H1 (cell line): ENCODE measurements at regions not wholly inside any gene's neighbourhood (a gene's known extent, or its start where the extent isn't known, plus 50 kb on each side); places are given as distances from the start of the nearest gene placed in this dataset.

Source experiments
- CTCF ChIA-PET: fragments of 300-600 bp; sonication (Branson Sonifier 250); formaldehyde crosslinking; loops from one replicate; lab custom pipeline; 2021; ENCODE audit not compliant: partially characterized antibody; lab: Charles Lee
- POLR2A ChIA-PET: fragments of 300-600 bp; sonication (Branson Sonifier 250); formaldehyde crosslinking; loops from one replicate; lab custom pipeline; 2021; ENCODE audit warnings: inconsistent platforms; ENCODE audit not compliant: partially characterized antibody; lab: Charles Lee
- DNase-seq, 2 experiments: peaks; one replicate each; pipeline versions ENCODE4 v3.0.0 to v3.0.0-alpha.2; 2010 to 2022; ENCODE audit warnings: low spot score in 2 of 2, low read depth in 1 of 2, mixed read lengths in 1 of 2
- FAIRE-seq: peaks from 2 replicates; lab custom pipeline; 2011; peaks lifted over from hg19 to GRCh38; lab: Jason Lieb, UNC
- H2AFZ ChIP-seq: 2 replicates; pipeline ENCODE4 v1.8.1; 2012; ENCODE audit warnings: low read length, inconsistent platforms
- H2AK5ac ChIP-seq: 2 replicates; pipeline ENCODE4 v1.6.1; 2013; ENCODE audit warnings: low read depth, low read length
- H2BK120ac ChIP-seq: replicated peaks from 2 replicates; pipeline ENCODE3; 2013; ENCODE audit warnings: low read depth, low read length, inconsistent platforms
- H2BK12ac ChIP-seq: 2 replicates; pipeline ENCODE4 v1.6.1; 2013; ENCODE audit warnings: low read depth, low read length
- H2BK15ac ChIP-seq: 2 replicates; pipeline ENCODE4 v1.6.1; 2013; ENCODE audit warnings: low read length
- H2BK20ac ChIP-seq: 2 replicates; pipeline ENCODE4 v1.6.1; 2013; ENCODE audit warnings: low read length
- H2BK5ac ChIP-seq: 2 replicates; pipeline ENCODE4 v1.6.1; 2013; ENCODE audit warnings: low read depth, low read length
- H3K14ac ChIP-seq: 2 replicates; pipeline ENCODE4 v1.6.1; 2013; ENCODE audit warnings: inconsistent platforms; ENCODE audit not compliant: insufficient read length
- H3K18ac ChIP-seq: 2 replicates; pipeline ENCODE4 v1.6.1; 2013; ENCODE audit warnings: low read length; ENCODE audit errors: extremely low read depth
- H3K23ac ChIP-seq: 2 replicates; pipeline ENCODE4 v1.6.1; 2013; ENCODE audit warnings: inconsistent platforms; ENCODE audit not compliant: insufficient read length
- H3K23me2 ChIP-seq: 2 replicates; pipeline ENCODE4 v1.6.1; 2013; ENCODE audit warnings: low read depth, low read length
- H3K27ac ChIP-seq: 2 replicates; pipeline ENCODE4 v1.6.1; 2011; ENCODE audit warnings: low read depth, low read length, inconsistent platforms
- H3K27me3 ChIP-seq, 4 experiments: replicated peaks in 1 of 4; 1 replicate in 1 of 4; 2 replicates in 3 of 4; pipeline versions ENCODE4 v1.6.1 to v1.8.1; 2011 to 2013; ENCODE audit warnings: low read length in 3 of 4, mild to moderate bottlenecking in 3 of 4, inconsistent platforms in 2 of 4, mixed read lengths in 2 of 4, moderate library complexity in 1 of 4; ENCODE audit not compliant: control insufficient read depth in 3 of 4, insufficient read depth in 3 of 4; ENCODE audit errors: extremely low read depth in 1 of 4
- H3K36me3 ChIP-seq, 4 experiments: 2 replicates each; pipeline versions ENCODE4 v1.6.1 to v1.8.1; 2011 to 2013; ENCODE audit warnings: mild to moderate bottlenecking in 4 of 4, low read length in 3 of 4, moderate library complexity in 2 of 4, control low read depth in 1 of 4, inconsistent platforms in 1 of 4; ENCODE audit not compliant: insufficient read depth in 4 of 4, control insufficient read depth in 2 of 4
- H3K4ac ChIP-seq: replicated peaks from 2 replicates; pipeline ENCODE3; 2013; ENCODE audit warnings: low read length, low read depth, mixed read lengths, inconsistent platforms; ENCODE audit not compliant: insufficient read length
- H3K4me1 ChIP-seq, 4 experiments: replicated peaks in 1 of 4; 1 replicate in 1 of 4; 2 replicates in 3 of 4; pipeline versions ENCODE4 v1.6.1 to v1.8.1; 2011 to 2013; ENCODE audit warnings: low read length in 3 of 4, inconsistent platforms in 2 of 4, mixed read lengths in 1 of 4; ENCODE audit not compliant: insufficient read depth in 4 of 4, control insufficient read depth in 3 of 4
- H3K4me2 ChIP-seq, 2 experiments: 2 replicates each; pipeline versions ENCODE4 v1.6.1 to v1.8.1; 2011 to 2013; ENCODE audit warnings: low read depth in 2 of 2, low read length in 2 of 2, control low read depth in 1 of 2, inconsistent platforms in 1 of 2, mild to moderate bottlenecking in 1 of 2; ENCODE audit not compliant: insufficient read depth in 1 of 2
- H3K4me3 ChIP-seq, 4 experiments: fragments of 200-600, 300-600 bp in 1 of 4; sonication (generic), shearing (Covaris generic), sonication (Bioruptor Twin) in 1 of 4; 2 replicates each; pipeline versions ENCODE4 v1.5.1 to v1.8.1; 2011 to 2016; ENCODE audit warnings: low read length in 4 of 4, low read depth in 3 of 4, control low read depth in 2 of 4, inconsistent platforms in 2 of 4, mild to moderate bottlenecking in 2 of 4, mixed read lengths in 1 of 4, moderate library complexity in 1 of 4; ENCODE audit not compliant: insufficient read depth in 2 of 4; ENCODE audit errors: extremely low read depth in 1 of 4
- H3K56ac ChIP-seq: replicated peaks from 2 replicates; pipeline ENCODE3; 2013; ENCODE audit warnings: low read depth, mild to moderate bottlenecking, mixed read lengths, low read length, inconsistent platforms; ENCODE audit not compliant: insufficient read length
- H3K79me1 ChIP-seq: 2 replicates; pipeline ENCODE4 v1.6.1; 2013; ENCODE audit warnings: low read depth, low read length, control low read depth
- H3K79me2 ChIP-seq, 2 experiments: 2 replicates each; pipeline versions ENCODE4 v1.6.1 to v1.8.1; 2012 to 2013; ENCODE audit warnings: low read length in 2 of 2, mild to moderate bottlenecking in 2 of 2, inconsistent platforms in 1 of 2; ENCODE audit not compliant: insufficient read depth in 2 of 2, control insufficient read depth in 1 of 2
- H3K9ac ChIP-seq, 4 experiments: replicated peaks in 1 of 4; 1 replicate in 1 of 4; 2 replicates in 3 of 4; pipeline versions ENCODE4 v1.6.1 to v1.8.1; 2011 to 2013; ENCODE audit warnings: low read depth in 3 of 4, low read length in 3 of 4, control low read depth in 2 of 4, mild to moderate bottlenecking in 2 of 4, moderate library complexity in 2 of 4, inconsistent platforms in 1 of 4; ENCODE audit errors: extremely low read depth in 1 of 4
- H3K9me3 ChIP-seq, 2 experiments: 2 replicates each; pipeline versions ENCODE4 v1.6.1 to v1.8.1; 2012 to 2013; ENCODE audit warnings: mild to moderate bottlenecking in 2 of 2, moderate library complexity in 2 of 2, control low read depth in 1 of 2, inconsistent platforms in 1 of 2, low read depth in 1 of 2, low read length in 1 of 2, mixed read lengths in 1 of 2; ENCODE audit not compliant: insufficient read depth in 2 of 2
- H4K20me1 ChIP-seq, 2 experiments: replicated peaks in 1 of 2; 2 replicates each; pipeline versions ENCODE3 to v1.8.1; 2011 to 2013; ENCODE audit warnings: inconsistent platforms in 2 of 2, low read length in 2 of 2, mild to moderate bottlenecking in 1 of 2; ENCODE audit not compliant: insufficient read depth in 2 of 2, control insufficient read depth in 1 of 2
- H4K5ac ChIP-seq: 2 replicates; pipeline ENCODE4 v1.6.1; 2013; ENCODE audit warnings: low read length, low read depth, mixed read lengths, inconsistent platforms; ENCODE audit not compliant: insufficient read length
- H4K8ac ChIP-seq: 2 replicates; pipeline ENCODE4 v1.8.0; 2013; ENCODE audit warnings: mild to moderate bottlenecking, moderate library complexity, low read length, inconsistent platforms; ENCODE audit not compliant: insufficient read depth; ENCODE audit errors: extremely low read depth
- H4K91ac ChIP-seq: replicated peaks from 2 replicates; pipeline ENCODE3; 2013; ENCODE audit warnings: low read length, mixed read lengths, inconsistent platforms; ENCODE audit not compliant: insufficient read length
- BRCA1 ChIP-seq: IDR thresholded peaks from 2 replicates; pipeline ENCODE4 v1.6.1; 2012; ENCODE audit warnings: low read depth, low read length, improper control_type of control experiment
- CHD1 ChIP-seq: IDR thresholded peaks from 2 replicates; pipeline ENCODE4 v1.6.1; 2012; ENCODE audit warnings: low read depth, low read length, improper control_type of control experiment
- CTCF ChIP-seq, 3 experiments: IDR thresholded peaks; 1 replicate in 2 of 3; 2 replicates in 1 of 3; pipeline versions ENCODE4 v1.5.1 to v1.6.1; 2011; ENCODE audit warnings: low read length in 3 of 3, mild to moderate bottlenecking in 3 of 3, inconsistent platforms in 2 of 3, low read depth in 1 of 3, moderate library complexity in 1 of 3; ENCODE audit not compliant: insufficient read depth in 1 of 3; ENCODE audit errors: control extremely low read depth in 1 of 3
- JUN ChIP-seq: IDR thresholded peaks from 2 replicates; pipeline ENCODE4 v1.6.1; 2011; ENCODE audit warnings: low read depth, mild to moderate bottlenecking, improper control_type of control experiment, low read length
- JUND ChIP-seq: IDR thresholded peaks from 2 replicates; pipeline ENCODE4 v1.6.1; 2011; ENCODE audit warnings: mild to moderate bottlenecking, improper control_type of control experiment, low read length
- MAFK ChIP-seq: IDR thresholded peaks from 2 replicates; pipeline ENCODE4 v1.6.1; 2012; ENCODE audit warnings: low read depth, mild to moderate bottlenecking, improper control_type of control experiment, low read length
- RFX5 ChIP-seq: IDR thresholded peaks from 2 replicates; pipeline ENCODE4 v1.6.1; 2011; ENCODE audit warnings: low read depth, low read length, improper control_type of control experiment, borderline replicate concordance
- RNF2 ChIP-seq: fragments of 200-900, 300-1000 bp; sonication (generic); IDR thresholded peaks from 2 replicates; pipeline ENCODE4 v1.7.1; 2016; ENCODE audit warnings: borderline replicate concordance, low read depth, mild to moderate bottlenecking, antibody characterized with exemption, low read length; ENCODE audit not compliant: poor library complexity, severe bottlenecking; ENCODE audit errors: missing control alignments
- SP1 ChIP-seq: IDR thresholded peaks from 2 replicates; pipeline ENCODE4 v1.6.1; 2011; ENCODE audit warnings: low read depth, low read length
- TCF12 ChIP-seq: IDR thresholded peaks from 2 replicates; pipeline ENCODE4 v1.6.1; 2011; ENCODE audit warnings: low read depth, mild to moderate bottlenecking, low read length
- YY1 ChIP-seq: IDR thresholded peaks from 2 replicates; pipeline ENCODE4 v1.6.1; 2011; ENCODE audit warnings: low read depth, mild to moderate bottlenecking, low read length
- WGBS, 2 experiments: shearing (Covaris generic) in 1 of 2; methylation state at CpG; one replicate each; pipeline versions ENCODE4 v1.1.6 to v1.1.7; 2013 to 2015; ENCODE audit warnings: low lambda C conversion rate in 2 of 2, mixed read lengths in 2 of 2, inconsistent platforms in 1 of 2, low coverage in 1 of 2, missing lambda C conversion rate in 1 of 2; ENCODE audit not compliant: insufficient replicate concordance in 2 of 2, insufficient coverage in 1 of 2, insufficient read length in 1 of 2; ENCODE audit errors: extremely low coverage in 1 of 2, missing lambda C conversion rate in 1 of 2; 5-methylcytosine and 5-hydroxymethylcytosine counted together
- TF ChIP-seq, protein P1 (sequence below): IDR thresholded peaks from 2 replicates; pipeline ENCODE4 v1.6.1; 2011; ENCODE audit warnings: low read depth, mild to moderate bottlenecking, low read length; ENCODE audit not compliant: insufficient read depth

DNA sequence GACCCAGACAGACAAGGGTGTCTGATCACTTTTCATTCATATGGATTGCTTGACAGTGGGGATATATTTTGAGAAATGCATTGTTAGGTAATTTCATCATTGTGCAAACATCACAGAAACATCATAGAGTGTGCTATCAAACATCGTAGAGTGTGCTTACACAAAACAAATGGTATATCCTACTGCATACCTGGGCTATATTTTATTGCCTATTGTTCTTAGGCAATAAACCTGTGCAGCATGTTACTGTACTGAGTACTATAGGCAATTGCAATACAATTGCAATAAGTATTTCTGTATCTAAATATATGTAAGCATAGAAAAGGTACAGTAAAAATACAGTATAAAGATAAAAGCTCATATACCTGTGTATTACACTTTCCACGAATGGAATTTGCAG lies 319.1 kb downstream of the KIF20B start:
- Histone ChIP-seq H2BK20ac (no peak overlapping the region), H3K79me1 (no peaks in the 10 kb centered on the region), H2AFZ (no peak overlapping the region), H3K27ac (no peak overlapping the region), H3K4ac (no peak overlapping the region), H2BK12ac (no peak overlapping the region), H4K91ac (no peak overlapping the region), H3K23me2 (no peaks in the 10 kb centered on the region; the same call in 1 of the 2 replicates), H3K27me3 (no peaks in the 10 kb centered on the region), H2BK15ac (no peak overlapping the region), H4K20me1 (no peaks in the 10 kb centered on the region), H4K8ac (no peak overlapping the region), H3K14ac (no peak overlapping the region), H3K23ac (no peak overlapping the region), H2BK120ac (no peak overlapping the region), H3K4me1 (no peaks in the 10 kb centered on the region), H3K9me3 (no peaks in the 10 kb centered on the region), H3K36me3 (no peaks in the 10 kb centered on the region), H4K5ac (no peak overlapping the region), H2AK5ac (no peak overlapping the region), H3K56ac (no peak overlapping the region), H3K18ac (no peak overlapping the region), H3K79me2 (no peaks in the 10 kb centered on the region), H2BK5ac (no peak overlapping the region), H3K4me3 (no peak overlapping the region), H3K9ac (no peak overlapping the region), H3K4me2 (no peak overlapping the region)
- DNase-seq (no peak), FAIRE-seq (no peak)
- ChIA-PET POLR2A (no interaction called here), CTCF (interaction anchor here (0.9 kb wide), 3 partner anchors 10 to 14 kb away, joined by 3 read pairs; no protein-coding TSS in a partner anchor)
- 82% methylated on average over 2 of the region's 2 CpGs; no CpG with 5 or more reads in 1 of the 2 experiments for WGBS, 2 experiments
- TF ChIP-seq TCF12 (no peak), JUN (no peak), CHD1 (no peak), CTCF (IDR thresholded peaks at IDR 0.05; ENCODE audit: control extremely low read depth in 1 of 3, insufficient read depth in 1 of 3, low read depth in 1 of 3, low read length in 3 of 3) (no peak), RNF2 (no peak), SP1 (no peak), JUND (no peak), RFX5 (no peak), BRCA1 (no peak), YY1 (no peak), MAFK (no peak)
- TF ChIP-seq, protein P1, sequence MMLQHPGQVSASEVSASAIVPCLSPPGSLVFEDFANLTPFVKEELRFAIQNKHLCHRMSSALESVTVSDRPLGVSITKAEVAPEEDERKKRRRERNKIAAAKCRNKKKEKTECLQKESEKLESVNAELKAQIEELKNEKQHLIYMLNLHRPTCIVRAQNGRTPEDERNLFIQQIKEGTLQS, result no peak
